ENCODE measurements at regions not wholly inside any gene's neighbourhood (a gene's known extent, or its start where the extent isn't known, plus 50 kb on each side); places are given as distances from the start of the nearest gene placed in this dataset.
"Not testable (repeated sequence)": the region's sequence is repeated elsewhere in the genome, so short reads cannot be mapped to it uniquely, and the experiment has no call there.

DNA sequence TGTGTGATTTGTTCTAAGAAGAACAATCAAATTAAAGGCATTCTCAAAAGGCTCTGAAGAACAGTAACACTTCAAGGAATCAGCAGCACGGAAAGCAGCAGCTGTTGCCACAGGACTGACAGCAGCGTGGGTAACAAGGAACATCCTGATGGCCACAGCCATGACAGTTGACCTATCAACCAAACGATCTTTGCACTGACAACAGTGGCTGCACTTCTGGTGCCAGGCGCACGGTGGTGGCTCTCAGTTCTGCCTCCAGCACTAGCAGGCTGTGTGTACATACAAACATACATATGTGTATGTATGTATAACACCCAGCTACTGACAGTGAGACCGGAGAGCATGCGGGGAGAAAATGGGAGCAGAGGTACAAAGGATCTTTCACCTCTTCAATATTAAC, 114.1 kb downstream of the ZFAND4 start:
- Histone ChIP-seq H3K36me3 (ENCODE audit: insufficient read depth, low read length) (no peaks in the 10 kb centered on the region; the same call in 1 of the 2 replicates), H3K79me2 (ENCODE audit: insufficient read depth, low read length) (peaks cover 23% of the 10 kb centered on the region), H3K9ac (ENCODE audit: low read depth, low read length, poor library complexity, severe bottlenecking) (peak overlapping the region; percentile 57), H3K27me3 (ENCODE audit: insufficient read depth, low read length, poor library complexity, severe bottlenecking) (no peaks in the 10 kb centered on the region), H3F3A (ENCODE audit: low read depth) (0 out of 2 replicates have a peak, but pooled peaks cover 6% of the 10 kb centered on the region), H3K4me3 (ENCODE audit: low read length, poor library complexity, severe bottlenecking) (peak overlapping the region; percentile 62), H3K4me1 (ENCODE audit: insufficient read depth, low read length, poor library complexity, severe bottlenecking) (peaks cover 44% of the 10 kb centered on the region), H3K9me3 (ENCODE audit: insufficient read depth, low read depth, low read length) (no peaks in the 10 kb centered on the region), H4K20me1 (ENCODE audit: insufficient read depth, low read length, poor library complexity, severe bottlenecking) (no peaks in the 10 kb centered on the region), H3K9me2 (replicated peaks; ENCODE audit: low read depth, low read length) (no peaks in the 10 kb centered on the region), H3K4me2 (ENCODE audit: low read depth, low read length, poor library complexity, severe bottlenecking) (peak overlapping the region; percentile 75), H2AFZ (ENCODE audit: low read length) (no peak overlapping the region)
- no peak for TF ChIP-seq EZH2phosphoT487 (IDR thresholded peaks at IDR 0.05; ENCODE audit: borderline replicate concordance)
- TF ChIP-seq, protein P1, sequence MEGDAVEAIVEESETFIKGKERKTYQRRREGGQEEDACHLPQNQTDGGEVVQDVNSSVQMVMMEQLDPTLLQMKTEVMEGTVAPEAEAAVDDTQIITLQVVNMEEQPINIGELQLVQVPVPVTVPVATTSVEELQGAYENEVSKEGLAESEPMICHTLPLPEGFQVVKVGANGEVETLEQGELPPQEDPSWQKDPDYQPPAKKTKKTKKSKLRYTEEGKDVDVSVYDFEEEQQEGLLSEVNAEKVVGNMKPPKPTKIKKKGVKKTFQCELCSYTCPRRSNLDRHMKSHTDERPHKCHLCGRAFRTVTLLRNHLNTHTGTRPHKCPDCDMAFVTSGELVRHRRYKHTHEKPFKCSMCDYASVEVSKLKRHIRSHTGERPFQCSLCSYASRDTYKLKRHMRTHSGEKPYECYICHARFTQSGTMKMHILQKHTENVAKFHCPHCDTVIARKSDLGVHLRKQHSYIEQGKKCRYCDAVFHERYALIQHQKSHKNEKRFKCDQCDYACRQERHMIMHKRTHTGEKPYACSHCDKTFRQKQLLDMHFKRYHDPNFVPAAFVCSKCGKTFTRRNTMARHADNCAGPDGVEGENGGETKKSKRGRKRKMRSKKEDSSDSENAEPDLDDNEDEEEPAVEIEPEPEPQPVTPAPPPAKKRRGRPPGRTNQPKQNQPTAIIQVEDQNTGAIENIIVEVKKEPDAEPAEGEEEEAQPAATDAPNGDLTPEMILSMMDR (conservative IDR thresholded peaks at IDR 0.05; ENCODE audit: low read length), result no peak

DNA sequence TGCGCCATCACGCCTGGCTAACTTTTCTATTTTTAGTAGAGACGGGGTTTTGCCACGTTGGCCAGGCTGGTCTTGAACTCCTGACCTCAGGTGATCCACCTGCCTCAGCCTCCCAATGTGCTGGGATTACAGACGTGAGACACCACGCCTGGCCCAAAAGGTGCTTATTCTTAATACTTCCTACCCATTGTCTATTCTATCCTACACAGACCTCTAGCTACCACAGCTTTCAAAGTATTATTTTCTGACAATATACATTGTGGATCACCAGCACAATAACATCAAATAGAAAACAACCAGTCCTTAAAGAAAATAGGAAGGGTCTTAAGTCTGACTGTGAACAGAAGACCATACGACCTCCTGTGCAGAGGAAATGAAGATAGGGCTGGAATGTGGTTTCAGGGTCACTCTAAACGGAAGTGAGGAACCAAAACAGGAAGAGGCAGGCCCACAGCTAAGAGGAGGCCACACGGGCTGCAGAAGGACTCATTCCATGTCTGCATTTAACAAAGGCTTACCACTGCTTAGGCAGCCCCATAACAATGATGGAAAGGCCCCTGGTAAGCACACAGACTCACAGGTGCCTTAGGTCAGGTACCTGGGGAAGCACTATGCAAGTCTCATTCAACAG, 115.2 kb downstream of the ZFAND4 start:
- H2AFZ ChIP-seq (ENCODE audit: low read length), result 0 out of 2 replicates have a peak overlapping the region, but pooled peaks have one; percentile 4
- H3K9ac ChIP-seq (ENCODE audit: low read depth, low read length, poor library complexity, severe bottlenecking), result peak overlapping the region; percentile 57
- H3K4me3 ChIP-seq (ENCODE audit: low read length, poor library complexity, severe bottlenecking), result peak overlapping the region; percentile 62
- H3K4me1 ChIP-seq (ENCODE audit: insufficient read depth, low read length, poor library complexity, severe bottlenecking), result peaks cover 36% of the 10 kb centered on the region
- no peaks in the 10 kb centered on the region for H3K9me3 ChIP-seq (ENCODE audit: insufficient read depth, low read depth, low read length)
- no peaks in the 10 kb centered on the region for H3K27me3 ChIP-seq (ENCODE audit: insufficient read depth, low read length, poor library complexity, severe bottlenecking)
- no peaks in the 10 kb centered on the region; the same call in 1 of the 2 replicates for H3K36me3 ChIP-seq (ENCODE audit: insufficient read depth, low read length)
- no peak for TF ChIP-seq EZH2phosphoT487 (IDR thresholded peaks at IDR 0.05; ENCODE audit: borderline replicate concordance)
- TF ChIP-seq, protein P1 (conservative IDR thresholded peaks at IDR 0.05; ENCODE audit: low read length), result no peak
- no peaks in the 10 kb centered on the region for H3K9me2 ChIP-seq (replicated peaks; ENCODE audit: low read depth, low read length)
- H4K20me1 ChIP-seq (ENCODE audit: insufficient read depth, low read length, poor library complexity, severe bottlenecking), result no peaks in the 10 kb centered on the region
- peak overlapping the region; percentile 75 for H3K4me2 ChIP-seq (ENCODE audit: low read depth, low read length, poor library complexity, severe bottlenecking)
- peaks cover 19% of the 10 kb centered on the region; the same call in 1 of the 2 replicates for H3K79me2 ChIP-seq (ENCODE audit: insufficient read depth, low read length)
- H3F3A ChIP-seq (ENCODE audit: low read depth), result 0 out of 2 replicates have a peak, but pooled peaks cover 6% of the 10 kb centered on the region

DNA sequence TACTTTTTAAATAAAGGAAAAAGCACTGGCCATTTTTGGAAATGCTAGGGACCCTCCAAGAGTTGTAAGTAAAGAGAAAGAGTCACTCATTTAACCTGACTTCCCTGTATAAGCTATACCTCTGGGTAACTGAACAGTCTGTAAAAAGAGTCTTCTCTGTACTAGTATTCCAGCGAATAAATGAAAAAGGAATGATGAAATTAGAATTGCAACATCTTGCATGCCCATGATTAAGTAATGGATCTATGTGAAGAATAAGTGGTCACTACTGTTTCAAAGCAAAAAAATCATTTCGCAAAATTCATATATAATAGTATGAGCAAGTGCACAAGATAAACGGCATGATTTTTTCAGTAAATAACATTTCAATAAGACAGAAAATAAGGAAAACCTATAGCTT, 116.8 kb downstream of the ZFAND4 start:
- Histone ChIP-seq H3K4me1 (ENCODE audit: insufficient read depth, low read length, poor library complexity, severe bottlenecking) (peaks cover 34% of the 10 kb centered on the region), H2AFZ (ENCODE audit: low read length) (no peak overlapping the region), H3K9me3 (ENCODE audit: insufficient read depth, low read depth, low read length) (no peaks in the 10 kb centered on the region), H3K9me2 (replicated peaks; ENCODE audit: low read depth, low read length) (no peaks in the 10 kb centered on the region), H3K4me3 (ENCODE audit: low read length, poor library complexity, severe bottlenecking) (no peak overlapping the region), H3K9ac (ENCODE audit: low read depth, low read length, poor library complexity, severe bottlenecking) (peak overlapping the region; percentile 57), H3K27me3 (ENCODE audit: insufficient read depth, low read length, poor library complexity, severe bottlenecking) (no peaks in the 10 kb centered on the region), H3F3A (ENCODE audit: low read depth) (0 out of 2 replicates have a peak, but pooled peaks cover 6% of the 10 kb centered on the region), H3K79me2 (ENCODE audit: insufficient read depth, low read length) (peaks cover 15% of the 10 kb centered on the region; the same call in 1 of the 2 replicates), H3K4me2 (ENCODE audit: low read depth, low read length, poor library complexity, severe bottlenecking) (peak overlapping the region; percentile 75), H3K36me3 (ENCODE audit: insufficient read depth, low read length) (no peaks in the 10 kb centered on the region; the same call in 1 of the 2 replicates), H4K20me1 (ENCODE audit: insufficient read depth, low read length, poor library complexity, severe bottlenecking) (no peaks in the 10 kb centered on the region)
- no peak for TF ChIP-seq EZH2phosphoT487 (IDR thresholded peaks at IDR 0.05; ENCODE audit: borderline replicate concordance)
- TF ChIP-seq, protein P1 (conservative IDR thresholded peaks at IDR 0.05; ENCODE audit: low read length), result no peak

DNA sequence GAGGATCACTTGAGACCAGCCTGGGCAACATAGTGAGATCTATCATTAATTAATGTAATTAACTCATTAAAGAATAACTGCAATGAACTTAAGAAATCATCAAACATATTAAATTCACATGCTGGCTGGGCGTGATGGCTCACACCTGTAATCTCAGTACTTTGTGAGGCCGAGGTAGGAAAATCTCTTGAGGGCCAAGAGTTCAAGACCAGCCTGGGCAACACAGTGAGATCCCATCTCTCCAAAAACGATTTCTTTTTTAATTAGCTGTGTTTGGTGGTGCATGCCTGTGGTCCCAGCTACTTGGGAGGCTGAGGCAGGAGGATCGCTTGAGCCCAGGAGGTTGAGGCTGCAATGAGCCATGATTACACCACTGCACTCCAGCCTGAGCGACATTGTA, 117.2 kb downstream of the ZFAND4 start:
- H3K36me3 ChIP-seq (ENCODE audit: insufficient read depth, low read length); H3F3A ChIP-seq (ENCODE audit: low read depth); H3K4me3 ChIP-seq (ENCODE audit: low read length, poor library complexity, severe bottlenecking); H4K20me1 ChIP-seq (ENCODE audit: insufficient read depth, low read length, poor library complexity, severe bottlenecking); H2AFZ ChIP-seq (ENCODE audit: low read length); H3K9ac ChIP-seq (ENCODE audit: low read depth, low read length, poor library complexity, severe bottlenecking); H3K27me3 ChIP-seq (ENCODE audit: insufficient read depth, low read length, poor library complexity, severe bottlenecking); H3K9me3 ChIP-seq (ENCODE audit: insufficient read depth, low read depth, low read length); H3K4me2 ChIP-seq (ENCODE audit: low read depth, low read length, poor library complexity, severe bottlenecking); H3K9me2 ChIP-seq (replicated peaks; ENCODE audit: low read depth, low read length): not testable (repeated sequence)
- Histone ChIP-seq H3K79me2 (ENCODE audit: insufficient read depth, low read length) (peaks cover 15% of the 10 kb centered on the region; the same call in 1 of the 2 replicates), H3K4me1 (ENCODE audit: insufficient read depth, low read length, poor library complexity, severe bottlenecking) (peaks cover 34% of the 10 kb centered on the region)
